SW 1271 (cell line): ENCODE measurements at regions not wholly inside any gene's neighbourhood (a gene's known extent, or its start where the extent isn't known, plus 50 kb on each side); places are given as distances from the start of the nearest gene placed in this dataset.

ENCODE experiments used
- DNase-seq, 2 experiments: peaks; one replicate each; lab custom pipeline; 2025; lab: John Stamatoyannopoulos, UW

- no peak for DNase-seq
Measured at GRCh38 chr12:105954951-105955931, 183.5 kb downstream of the NUAK1 start.

GRCh38 chr12:105955976-105956375 is 182.8 kb downstream of the NUAK1 start:
- DNase-seq = no peak

- no peak for DNase-seq
Measured at GRCh38 chr12:105956662-105957457, 181.9 kb downstream of the NUAK1 start.

- DNase-seq = no peak
Measured at GRCh38 chr12:105960319-105961083, 178.3 kb downstream of the NUAK1 start.

GRCh38 chr12:105961821-105962671 is 176.7 kb downstream of the NUAK1 start:
- no peak for DNase-seq

GRCh38 chr12:105967038-105967776 is 171.5 kb downstream of the NUAK1 start:
- no peak for DNase-seq

GRCh38 chr12:105968025-105968424 is 170.7 kb downstream of the NUAK1 start:
- no peak for DNase-seq

- no peak for DNase-seq
Measured at GRCh38 chr12:105970885-105971284, 167.9 kb downstream of the NUAK1 start.

- DNase-seq = no peak
Measured at GRCh38 chr12:105974738-105975137, 164.0 kb downstream of the NUAK1 start.

GRCh38 chr12:105975351-105975750 is 163.4 kb downstream of the NUAK1 start:
- DNase-seq = no peak

- DNase-seq = no peak
Measured at GRCh38 chr12:105977236-105977635, 161.5 kb downstream of the NUAK1 start.

- no peak for DNase-seq
Measured at GRCh38 chr12:105977652-105978051, 161.1 kb downstream of the NUAK1 start.

GRCh38 chr12:105978276-105978675 is 160.5 kb downstream of the NUAK1 start:
- DNase-seq = no peak

GRCh38 chr12:105978686-105979085 is 160.1 kb downstream of the NUAK1 start:
- DNase-seq = no peak

GRCh38 chr12:105980085-105980484 is 158.7 kb downstream of the NUAK1 start:
- no peak for DNase-seq

GRCh38 chr12:105980533-105980932 is 158.2 kb downstream of the NUAK1 start:
- no peak for DNase-seq

- DNase-seq = no peak
Measured at GRCh38 chr12:105982022-105982421, 156.7 kb downstream of the NUAK1 start.

GRCh38 chr12:105983622-105984320 is 155.0 kb downstream of the NUAK1 start:
- DNase-seq = no peak

GRCh38 chr12:105985383-105985782 is 153.4 kb downstream of the NUAK1 start:
- no peak for DNase-seq
